ENCODE measurements at regions not wholly inside any gene's neighbourhood (a gene's known extent, or its start where the extent isn't known, plus 50 kb on each side); places are given as distances from the start of the nearest gene placed in this dataset.

DNA sequence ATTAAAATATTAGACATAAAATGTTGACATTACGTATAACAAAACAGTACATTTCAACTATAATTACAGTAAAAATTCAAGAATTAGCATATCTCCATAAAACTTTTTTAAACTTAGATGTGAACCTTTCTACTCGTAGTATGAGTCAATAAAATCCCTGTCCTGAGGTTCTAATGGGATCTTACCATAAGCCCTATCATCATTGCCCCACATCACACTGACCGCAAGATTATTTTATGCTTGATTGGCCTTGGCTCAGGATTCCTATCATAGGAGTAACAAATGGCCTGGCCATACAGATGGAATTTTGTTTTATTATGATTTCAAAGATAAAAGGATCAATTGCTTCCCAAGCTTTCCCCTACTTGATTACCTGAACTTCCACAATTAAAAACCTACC lies 238.3 kb downstream of the MEF2C start:
- Histone ChIP-seq H3K9ac (ENCODE audit: low read depth in 1 of 2, low read length in 2 of 2) (no peak overlapping the region), H3K4me3 (ENCODE audit: low read depth in 1 of 3, low read length in 3 of 3) (no peak overlapping the region), H3K27me3 (ENCODE audit: control insufficient read depth in 4 of 4, insufficient read depth in 4 of 4, low read length in 3 of 4) (no peaks in the 10 kb centered on the region), H3K27ac (ENCODE audit: low read depth in 1 of 2, low read length in 2 of 2) (no peak overlapping the region), H3K9me3 (ENCODE audit: control insufficient read depth in 4 of 4, low read length in 3 of 4) (no peaks in the 10 kb centered on the region), H3K36me3 (ENCODE audit: control insufficient read depth in 4 of 4, insufficient read depth in 3 of 4, low read depth in 1 of 4, low read length in 3 of 4) (no peaks in the 10 kb centered on the region), H3K4me1 (ENCODE audit: control insufficient read depth in 4 of 4, insufficient read depth in 4 of 4, low read length in 3 of 4) (no peaks in the 10 kb centered on the region)
- no peak for DNase-seq (ENCODE audit: low spot score)
- TF ChIP-seq EGR1 (IDR thresholded peaks at IDR 0.05; ENCODE audit: low read depth in 2 of 2) (no peak), RAD21 (IDR thresholded peaks at IDR 0.05) (no peak), SP1 (IDR thresholded peaks at IDR 0.05) (no peak), JUND (IDR thresholded peaks at IDR 0.05) (no peak), FOXA2 (IDR thresholded peaks at IDR 0.05) (no peak), FOXA1 (IDR thresholded peaks at IDR 0.05) (no peak), HNF4G (IDR thresholded peaks at IDR 0.05) (no peak), ATF3 (IDR thresholded peaks at IDR 0.05) (no peak), ZBTB33 (IDR thresholded peaks at IDR 0.05) (no peak), TAF1 (conservative IDR thresholded peaks at IDR 0.05) (no peak), YY1 (IDR thresholded peaks at IDR 0.05) (no peak), GABPA (IDR thresholded peaks at IDR 0.05 in 1 of 2, conservative IDR thresholded peaks at IDR 0.05 in 1 of 2) (no peak), HNF4A (conservative IDR thresholded peaks at IDR 0.05) (no peak), REST (IDR thresholded peaks at IDR 0.05) (no peak), RXRA (IDR thresholded peaks at IDR 0.05) (no peak), NR2F2 (IDR thresholded peaks at IDR 0.05) (no peak)
- TF ChIP-seq, protein P1, sequence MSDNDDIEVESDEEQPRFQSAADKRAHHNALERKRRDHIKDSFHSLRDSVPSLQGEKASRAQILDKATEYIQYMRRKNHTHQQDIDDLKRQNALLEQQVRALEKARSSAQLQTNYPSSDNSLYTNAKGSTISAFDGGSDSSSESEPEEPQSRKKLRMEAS (IDR thresholded peaks at IDR 0.05), result no peak
- TF ChIP-seq, protein P2, sequence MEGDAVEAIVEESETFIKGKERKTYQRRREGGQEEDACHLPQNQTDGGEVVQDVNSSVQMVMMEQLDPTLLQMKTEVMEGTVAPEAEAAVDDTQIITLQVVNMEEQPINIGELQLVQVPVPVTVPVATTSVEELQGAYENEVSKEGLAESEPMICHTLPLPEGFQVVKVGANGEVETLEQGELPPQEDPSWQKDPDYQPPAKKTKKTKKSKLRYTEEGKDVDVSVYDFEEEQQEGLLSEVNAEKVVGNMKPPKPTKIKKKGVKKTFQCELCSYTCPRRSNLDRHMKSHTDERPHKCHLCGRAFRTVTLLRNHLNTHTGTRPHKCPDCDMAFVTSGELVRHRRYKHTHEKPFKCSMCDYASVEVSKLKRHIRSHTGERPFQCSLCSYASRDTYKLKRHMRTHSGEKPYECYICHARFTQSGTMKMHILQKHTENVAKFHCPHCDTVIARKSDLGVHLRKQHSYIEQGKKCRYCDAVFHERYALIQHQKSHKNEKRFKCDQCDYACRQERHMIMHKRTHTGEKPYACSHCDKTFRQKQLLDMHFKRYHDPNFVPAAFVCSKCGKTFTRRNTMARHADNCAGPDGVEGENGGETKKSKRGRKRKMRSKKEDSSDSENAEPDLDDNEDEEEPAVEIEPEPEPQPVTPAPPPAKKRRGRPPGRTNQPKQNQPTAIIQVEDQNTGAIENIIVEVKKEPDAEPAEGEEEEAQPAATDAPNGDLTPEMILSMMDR (IDR thresholded peaks at IDR 0.05; ENCODE audit: low read depth, low read length, missing input control), result no peak
- WGBS, result 77% methylated on average over 3 of the region's 3 CpGs
